ENCODE measurements at regions not wholly inside any gene's neighbourhood (a gene's known extent, or its start where the extent isn't known, plus 50 kb on each side); places are given as distances from the start of the nearest gene placed in this dataset.
"Not testable (repeated sequence)": the region's sequence is repeated elsewhere in the genome, so short reads cannot be mapped to it uniquely, and the experiment has no call there.

DNA sequence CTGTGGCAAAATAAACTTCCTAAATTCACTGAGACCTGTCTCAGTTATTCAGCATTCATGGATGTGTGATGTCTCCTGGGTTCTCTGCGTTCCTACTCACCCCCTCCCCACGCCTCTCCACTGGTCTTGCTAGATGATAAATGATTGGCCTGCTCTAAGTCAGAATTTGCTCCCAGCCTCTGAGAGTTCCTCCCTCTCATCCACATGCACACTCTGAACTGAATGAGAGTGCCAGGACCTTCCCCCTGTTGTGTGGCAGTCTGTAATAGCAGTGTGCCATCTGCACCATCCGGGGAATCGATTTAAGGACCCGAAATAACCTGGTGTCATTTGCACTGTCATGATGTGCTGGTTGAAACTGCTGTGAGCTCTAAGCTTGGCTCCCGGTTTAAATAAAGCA is 135.8 kb upstream of the AFDN start:
- DNase-seq, result no peak

DNA sequence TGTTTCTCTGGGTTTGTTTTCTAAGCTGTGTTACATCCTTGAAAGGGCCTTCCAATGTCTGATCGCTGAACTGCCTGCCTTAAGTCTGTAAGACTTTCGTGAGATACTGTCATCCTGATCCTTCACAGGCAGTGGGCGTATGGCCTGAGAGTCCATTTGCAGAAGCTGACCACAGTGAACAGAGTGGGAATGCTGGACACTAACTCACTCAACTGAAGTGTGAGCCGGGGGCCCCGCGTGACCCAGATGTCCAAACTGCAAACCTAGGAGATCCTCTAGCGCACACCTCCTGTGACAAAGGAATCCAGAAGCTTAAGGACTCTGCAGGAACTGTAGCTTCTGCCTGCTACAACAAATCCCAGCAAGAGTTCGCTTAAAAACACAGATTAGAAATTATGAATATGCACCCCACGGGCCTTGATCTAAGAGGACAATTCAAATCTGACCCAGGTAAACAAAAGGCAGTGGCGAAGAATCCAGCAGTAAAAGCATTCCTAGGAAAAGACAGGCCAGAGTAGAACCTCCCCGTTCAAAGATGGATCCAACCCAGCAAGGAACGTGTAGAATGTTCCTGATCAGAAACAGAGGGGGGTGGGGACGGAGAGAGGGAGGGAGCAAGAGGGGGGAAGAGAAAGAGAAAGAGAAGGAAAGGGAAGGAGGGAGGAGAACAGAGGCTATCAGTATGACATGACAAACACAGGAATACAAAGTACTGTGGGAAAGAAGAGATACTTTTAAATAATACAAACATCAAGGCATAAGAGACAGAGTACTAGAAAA is 135.0 kb upstream of the AFDN start:
- no peak for DNase-seq

DNA sequence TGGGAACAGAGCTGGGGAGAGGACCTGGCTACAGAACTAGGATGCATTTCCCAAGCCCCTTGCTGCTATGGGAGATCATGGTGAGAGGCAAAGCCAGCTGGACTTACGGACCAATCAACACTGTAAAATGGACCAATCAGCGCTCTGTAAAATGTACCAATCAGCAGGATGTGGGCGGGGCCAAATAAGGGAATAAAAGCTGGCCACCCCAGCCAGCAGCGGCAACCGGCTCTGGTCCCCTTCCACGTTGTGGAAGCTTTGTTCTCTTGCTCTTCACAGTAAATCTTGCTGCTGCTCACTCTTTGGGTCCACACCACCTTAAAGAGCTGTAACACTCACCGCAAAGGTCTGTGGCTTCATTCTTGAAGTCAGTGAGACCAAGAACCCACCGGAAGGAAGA is 133.2 kb upstream of the AFDN start:
- not testable (repeated sequence) for DNase-seq

DNA sequence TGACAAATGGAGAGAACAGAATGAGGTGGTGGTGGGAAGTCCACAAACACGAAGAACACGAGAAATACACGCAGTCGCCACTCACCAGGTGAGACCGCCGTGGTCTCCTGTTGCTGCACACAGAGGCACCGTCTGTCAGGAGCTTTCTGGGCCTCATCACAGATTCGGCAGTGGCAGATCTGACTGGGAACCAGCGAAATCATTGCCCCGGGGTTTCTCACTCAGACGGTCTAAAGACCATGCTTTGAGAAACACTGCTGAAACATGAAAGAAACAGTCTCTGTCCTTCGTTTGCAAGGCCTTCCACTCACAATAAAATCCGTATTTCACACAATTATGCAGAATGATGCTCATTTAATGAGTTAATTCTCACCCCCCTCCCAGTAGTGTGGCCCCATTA is 130.9 kb upstream of the AFDN start:
- DNase-seq, result no peak

DNA sequence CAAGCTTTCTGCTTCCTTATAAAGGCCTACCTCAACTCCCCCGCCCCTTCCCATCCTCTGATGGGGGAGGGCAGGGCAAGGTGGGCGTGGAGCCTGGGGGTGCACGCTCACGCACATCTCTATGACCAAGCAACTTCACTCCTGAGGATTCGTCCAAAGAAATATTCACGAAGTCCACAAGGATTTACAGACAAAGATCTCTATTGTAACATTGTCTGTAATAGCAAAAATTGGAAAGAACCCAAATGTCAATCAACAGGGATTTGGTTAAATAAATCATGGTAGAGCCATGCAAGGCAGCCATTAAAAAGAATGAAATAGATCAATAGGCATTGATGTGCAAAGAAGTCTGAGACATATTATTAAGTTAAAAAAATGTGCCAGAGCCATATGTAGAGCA is 130.4 kb upstream of the AFDN start:
- DNase-seq, result no peak

DNA sequence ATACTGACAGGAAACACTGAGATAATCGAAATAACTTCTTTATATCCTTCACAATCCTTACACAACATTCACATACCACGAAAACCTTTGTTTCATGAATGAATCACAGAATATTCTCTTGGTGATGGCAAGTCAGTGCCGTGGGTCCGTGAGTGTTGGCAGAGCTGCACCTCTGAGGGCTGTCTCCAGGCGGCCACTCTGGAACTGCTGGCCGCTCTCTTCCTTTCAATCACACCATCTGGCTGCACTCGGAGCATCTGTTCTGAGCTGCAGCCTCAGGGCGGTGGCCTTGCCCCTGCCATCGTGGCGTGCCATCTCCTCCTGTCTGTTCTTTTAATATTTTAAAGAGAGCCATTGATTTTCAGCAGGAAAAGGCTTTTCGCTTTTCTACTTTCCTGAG is 129.4 kb upstream of the AFDN start:
- DNase-seq, result no peak

DNA sequence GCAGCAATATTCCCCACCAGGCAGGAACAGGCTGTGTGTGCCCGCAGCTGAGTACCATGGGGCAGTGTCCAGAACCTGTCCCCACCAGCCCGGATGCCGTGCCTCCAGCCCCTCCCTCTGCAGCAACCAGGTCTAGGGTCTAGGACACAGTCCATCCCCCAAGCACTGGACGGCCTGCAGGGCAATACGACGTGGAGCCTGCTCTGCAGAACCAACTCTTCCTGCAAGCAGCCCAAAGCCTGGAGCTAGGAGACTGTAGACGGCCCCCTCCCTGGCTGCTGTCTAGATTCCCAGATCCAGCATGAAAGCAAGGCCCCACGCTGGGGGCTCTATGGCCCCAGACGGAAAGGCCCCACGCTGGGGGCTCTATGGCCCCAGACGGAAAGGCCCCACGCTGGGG is 128.2 kb upstream of the AFDN start:
- DNase-seq, result no peak

DNA sequence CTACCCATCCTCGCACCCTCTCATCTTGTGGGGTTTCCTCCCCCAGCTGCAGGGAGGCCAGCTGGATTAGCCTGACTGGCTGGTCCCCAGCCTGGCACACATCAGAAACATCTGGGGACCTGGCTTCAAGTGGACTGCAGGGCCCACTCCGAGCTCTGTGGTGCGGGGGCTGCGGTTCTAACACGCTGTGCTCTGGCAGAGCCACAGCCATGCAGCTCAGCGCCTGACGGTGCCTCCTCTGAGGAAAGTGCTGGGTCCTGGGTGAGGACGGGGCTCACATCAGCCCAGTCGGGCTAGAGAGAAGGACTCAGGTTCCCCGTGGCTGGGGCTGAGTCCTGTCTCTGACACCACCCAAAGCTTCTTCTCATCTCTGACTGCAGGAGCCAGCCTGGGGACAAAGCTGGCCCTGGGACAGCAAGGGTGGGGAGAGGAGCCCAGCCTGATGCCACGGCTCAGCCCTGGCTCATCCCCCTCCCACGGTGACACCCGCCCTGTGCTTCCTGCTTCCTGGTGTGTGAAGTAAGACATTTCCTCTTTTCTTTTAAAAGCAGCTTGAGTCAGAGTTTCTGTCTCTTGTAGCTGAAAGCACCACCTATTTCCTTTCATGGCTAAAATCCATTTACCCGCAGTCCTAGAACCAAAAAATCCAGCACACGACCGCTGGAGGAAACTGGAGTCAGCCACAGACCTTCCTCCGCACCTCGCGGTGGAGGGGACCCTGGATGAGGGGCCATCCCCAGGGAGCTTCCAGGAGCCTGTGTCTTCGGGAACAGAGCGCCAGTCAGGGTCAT is 127.4 kb upstream of the AFDN start:
- DNase-seq, result peak; percentile 58

DNA sequence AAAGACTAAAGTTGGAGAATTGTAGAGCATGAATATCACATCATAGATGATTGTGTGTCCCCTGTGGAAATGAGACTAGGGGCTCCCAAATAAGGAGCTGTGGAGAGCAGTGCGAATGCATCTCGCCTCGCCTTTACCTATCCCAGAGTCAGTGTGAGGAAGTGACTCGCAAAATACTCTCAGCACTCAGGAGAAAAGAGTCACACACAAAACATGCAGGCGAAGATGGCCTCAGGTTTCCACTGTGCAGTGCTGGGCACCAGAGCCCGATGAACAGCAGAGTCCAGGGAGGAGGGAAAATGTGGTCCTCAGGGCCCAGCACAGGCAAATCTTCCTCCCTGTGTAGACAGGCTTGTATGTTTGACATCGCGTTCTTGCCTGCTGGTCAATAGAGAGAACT is 126.5 kb upstream of the AFDN start:
- DNase-seq, result no peak

DNA sequence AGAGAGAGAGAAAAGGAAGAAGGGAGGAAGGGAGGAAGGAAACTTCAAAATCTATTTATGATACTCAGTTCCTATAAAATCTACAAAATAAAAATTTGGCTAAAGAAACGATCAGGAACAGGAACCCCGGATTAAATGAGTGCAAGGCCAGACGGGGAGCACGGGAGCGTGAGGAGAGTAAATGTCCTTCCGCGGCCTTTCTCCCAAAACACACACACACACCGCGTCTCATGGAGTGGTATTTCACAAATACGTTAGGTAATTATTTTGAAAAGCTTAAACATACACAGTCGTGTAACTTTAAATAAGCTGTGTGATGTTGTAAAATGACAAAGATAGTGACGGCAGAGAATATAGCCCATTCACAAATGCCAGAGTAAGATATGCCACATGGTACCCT is 125.7 kb upstream of the AFDN start:
- no peak for DNase-seq

DNA sequence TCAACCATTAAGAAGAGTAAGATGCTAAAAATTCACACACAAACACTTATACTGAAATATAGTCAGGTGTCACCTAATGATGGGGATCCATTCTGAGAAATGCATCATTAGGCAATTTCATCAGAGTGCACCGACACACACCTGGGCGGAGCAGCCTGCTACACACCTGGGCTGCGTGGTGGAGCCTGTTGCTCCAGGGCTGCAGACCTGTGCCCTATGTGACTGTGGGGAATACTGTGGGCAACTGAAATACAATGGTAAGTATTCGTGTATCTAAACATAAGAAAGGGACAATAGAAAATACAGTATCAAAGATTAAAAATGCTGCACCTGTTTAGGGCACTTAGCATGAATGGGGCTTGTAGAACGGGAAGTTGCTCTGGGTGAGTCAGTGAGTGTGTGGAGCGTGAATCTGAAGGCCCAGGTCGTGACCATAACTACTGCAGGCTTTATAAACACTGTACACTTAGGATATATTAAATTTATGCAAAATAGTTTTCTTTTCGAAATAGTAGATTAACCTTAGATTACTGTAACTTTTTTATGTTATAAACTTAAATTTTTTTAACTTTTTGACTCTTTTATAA is 124.4 kb upstream of the AFDN start:
- DNase-seq, result no peak

DNA sequence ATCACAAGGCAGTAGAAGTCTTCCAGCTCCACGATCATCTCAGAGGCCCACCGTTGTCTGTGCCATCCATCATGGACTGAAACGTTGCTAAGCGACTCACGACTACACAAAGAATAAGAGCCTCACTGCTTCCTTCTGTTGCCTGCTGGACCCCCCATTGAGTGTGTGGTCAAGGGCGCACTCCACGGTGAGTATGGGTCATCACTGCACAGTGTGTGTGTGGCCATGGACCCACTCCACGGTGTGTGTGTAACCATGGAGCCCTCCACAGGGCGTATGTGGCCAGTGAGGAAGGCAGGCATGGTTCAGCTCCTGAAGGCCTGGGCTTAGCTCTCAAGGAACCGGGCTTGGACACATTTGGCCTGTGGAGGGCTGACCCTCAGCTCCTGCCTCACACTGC is 123.4 kb upstream of the AFDN start:
- no peak for DNase-seq

DNA sequence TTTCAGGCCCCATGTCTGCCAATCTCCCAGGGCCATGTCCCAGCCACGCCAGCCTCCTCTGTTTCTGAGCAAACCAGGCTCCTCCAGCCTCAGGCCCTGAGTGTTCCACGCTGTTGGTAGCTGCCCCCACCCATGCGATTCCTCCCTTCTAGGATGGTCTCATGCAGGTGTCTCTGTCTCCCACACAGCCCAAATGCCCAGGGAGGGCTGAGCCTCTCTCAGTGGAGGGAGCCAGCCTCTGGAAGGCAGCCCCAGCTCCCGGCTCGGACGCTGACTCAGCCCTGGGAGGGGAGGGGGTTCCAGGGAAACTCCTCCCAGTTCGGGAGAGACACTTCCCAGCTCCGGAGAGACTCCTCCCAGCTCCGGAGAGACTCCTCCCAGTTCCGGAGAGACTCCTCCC is 122.9 kb upstream of the AFDN start:
- no peak for DNase-seq

DNA sequence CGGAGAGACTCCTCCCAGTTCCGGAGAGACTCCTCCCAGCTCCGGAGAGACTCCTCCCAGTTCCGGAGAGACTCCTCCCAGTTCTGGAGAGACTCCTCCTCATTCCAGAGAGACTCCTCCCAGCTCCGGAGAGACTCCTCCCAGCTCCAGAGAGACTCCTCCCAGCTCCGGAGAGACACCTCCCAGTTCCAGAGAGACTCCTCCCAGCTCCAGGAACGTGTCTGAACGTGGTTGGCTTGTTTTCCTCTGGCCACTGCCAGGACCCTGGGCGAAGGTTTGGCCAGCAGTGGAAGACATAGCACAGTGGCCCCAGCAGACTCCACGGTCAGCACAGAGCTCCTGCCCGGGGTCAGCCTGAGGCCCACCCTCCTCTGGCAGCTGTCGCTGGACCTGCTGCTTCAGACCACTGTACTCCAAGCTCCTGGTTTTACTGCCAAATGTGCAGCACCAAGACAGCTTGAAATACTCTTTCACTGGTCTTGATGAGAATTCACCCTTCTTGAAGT is 122.3 kb upstream of the AFDN start:
- DNase-seq, result no peak

DNA sequence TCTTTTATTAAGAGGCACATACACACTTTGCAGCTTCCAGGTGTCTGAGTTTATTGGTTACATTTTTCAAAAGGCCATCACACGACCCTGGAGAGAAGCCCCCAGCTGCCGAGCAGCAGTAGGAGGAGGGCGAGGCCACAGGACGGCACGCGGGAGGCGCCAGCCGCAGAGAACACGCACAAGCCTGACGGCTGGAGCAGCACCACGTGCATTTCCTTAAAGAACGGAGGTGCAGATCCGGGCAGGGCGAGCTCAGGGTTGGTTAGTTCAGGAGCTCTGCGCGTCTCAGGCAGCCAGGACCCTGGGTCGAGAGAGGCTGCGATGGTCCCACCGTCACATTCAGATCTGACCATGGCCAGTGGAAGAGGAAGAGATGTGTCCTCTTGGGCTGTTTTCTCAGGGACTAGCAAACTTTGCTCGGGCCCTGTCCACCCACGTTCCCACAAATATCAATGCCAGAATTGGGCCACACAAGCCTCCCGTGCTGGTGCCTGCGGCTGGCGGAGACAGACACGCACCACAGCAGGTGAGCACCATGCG is 121.4 kb upstream of the AFDN start:
- DNase-seq, result no peak

DNA sequence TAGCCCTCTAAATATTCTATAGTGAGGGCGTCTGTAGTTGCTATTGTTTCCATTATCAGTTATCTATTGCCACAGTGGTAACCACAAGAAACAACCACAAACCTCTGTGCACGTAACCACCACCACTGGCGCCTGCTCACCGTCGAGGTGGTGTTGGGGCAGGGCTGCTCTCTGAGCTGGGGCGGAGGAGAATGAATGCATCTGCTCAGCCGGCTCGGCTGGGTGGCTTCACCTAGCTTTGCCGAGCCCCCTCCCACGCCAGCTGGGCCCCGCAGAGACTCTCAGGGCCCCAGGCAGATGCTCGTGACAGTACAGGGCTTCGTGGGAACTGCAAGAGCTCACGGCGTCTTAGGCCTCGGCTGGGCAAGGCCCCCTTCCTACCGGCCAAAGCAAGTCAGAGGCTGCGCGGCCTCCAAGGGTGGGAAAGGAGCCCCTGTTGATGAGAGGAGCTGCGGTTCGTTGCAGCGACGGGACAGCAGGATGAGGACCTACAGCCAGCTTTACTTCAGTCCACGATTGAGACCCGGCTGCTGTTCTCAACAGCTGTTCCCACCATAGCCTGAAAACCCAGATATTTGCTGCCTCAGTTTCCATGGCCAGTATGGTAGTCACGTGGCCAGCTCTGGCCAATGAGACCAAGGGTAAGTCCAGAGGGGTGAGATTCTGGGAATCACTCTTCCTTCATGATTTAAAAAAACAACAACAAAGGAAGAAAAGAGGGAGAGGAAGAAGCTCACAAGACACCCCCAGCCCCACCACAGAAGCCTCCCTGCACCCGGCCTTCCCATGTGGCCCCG is 120.2 kb upstream of the AFDN start:
- peak; percentile 68 for DNase-seq

DNA sequence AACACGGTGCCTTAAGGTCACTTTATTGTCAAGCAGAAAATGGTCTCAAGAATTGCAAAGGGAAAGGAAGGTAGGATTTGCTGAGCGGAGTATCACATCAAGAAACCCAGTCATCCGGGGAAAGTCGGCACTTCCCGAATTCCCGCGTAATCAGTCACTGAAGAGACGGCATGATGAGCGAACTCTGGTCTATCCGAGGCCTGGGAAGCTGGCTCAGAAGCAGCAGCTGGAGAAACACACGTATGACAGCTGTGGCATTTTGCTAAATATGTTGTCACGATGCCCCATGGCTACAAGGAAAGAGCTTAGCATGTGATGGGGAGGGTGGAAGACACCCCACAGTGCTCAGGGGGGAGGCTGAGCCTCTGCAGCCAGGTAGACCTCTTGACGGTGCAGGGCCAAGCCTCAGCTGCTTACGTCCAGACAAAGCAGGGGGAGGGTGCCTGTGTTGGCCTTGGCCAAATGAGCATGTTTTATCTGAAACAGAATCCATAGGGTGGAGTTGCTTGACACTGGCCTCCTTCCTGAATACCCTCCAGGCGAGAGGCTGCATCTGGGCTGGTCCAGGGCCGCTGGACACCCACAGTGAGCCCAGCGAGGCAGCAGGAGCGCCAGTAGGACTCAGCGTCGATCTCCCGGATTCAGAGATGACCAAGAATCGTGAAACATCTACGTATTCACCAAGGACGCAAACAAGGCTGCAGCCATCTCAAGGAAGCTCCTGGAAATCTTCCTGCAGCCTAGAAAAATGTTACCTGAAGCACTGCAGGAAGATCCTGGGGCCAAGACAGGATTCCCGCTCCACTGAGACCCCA is 118.8 kb upstream of the AFDN start:
- DNase-seq, result no peak

DNA sequence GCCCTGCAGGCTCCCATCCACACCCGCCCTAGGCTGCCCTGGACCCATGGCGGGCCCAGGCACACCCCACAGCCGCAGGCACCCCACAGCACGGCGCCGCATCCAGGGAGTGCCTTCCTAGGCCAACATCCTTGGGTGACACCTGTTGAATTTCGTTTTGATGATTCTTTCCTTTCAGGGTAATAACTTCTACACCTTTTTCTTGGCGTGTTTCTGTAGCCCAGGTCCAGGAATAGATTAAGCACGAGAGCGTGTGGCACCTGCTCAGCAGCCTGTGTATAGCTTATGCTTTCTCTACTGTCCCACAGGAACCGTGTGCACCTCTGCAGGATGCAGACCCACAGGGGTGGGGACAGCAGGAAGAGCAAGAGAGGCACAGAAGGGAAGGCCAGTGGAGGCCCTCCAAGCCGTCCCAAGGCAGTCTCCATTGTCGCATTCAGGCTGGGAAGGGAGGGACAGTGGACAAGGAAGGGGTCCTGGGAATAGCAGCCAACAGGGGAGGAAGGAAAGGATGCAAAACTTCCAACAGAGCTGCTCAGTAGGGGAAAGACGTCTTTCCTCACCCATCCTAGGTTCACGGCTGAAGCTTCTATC is 118.1 kb upstream of the AFDN start:
- no peak for DNase-seq

DNA sequence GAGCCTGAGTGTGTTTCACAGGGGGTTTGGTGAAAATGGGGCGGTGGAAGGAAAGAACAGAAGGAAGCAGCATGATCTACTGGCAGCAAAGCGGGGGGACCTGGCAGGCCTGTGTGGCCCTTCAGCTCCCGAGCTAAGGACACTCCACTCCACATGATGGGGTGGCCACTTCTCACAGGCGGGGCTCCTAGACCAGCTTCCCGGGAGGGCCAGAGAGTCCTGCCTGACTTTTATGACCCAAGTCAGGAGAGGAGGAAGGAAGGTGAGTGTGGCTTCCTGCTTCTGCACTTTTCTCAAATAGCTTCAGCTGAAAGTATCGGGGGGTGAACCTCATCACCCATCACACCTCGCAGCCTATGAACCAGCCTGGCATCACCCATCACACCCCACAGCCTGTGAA is 117.5 kb upstream of the AFDN start:
- DNase-seq, result no peak

DNA sequence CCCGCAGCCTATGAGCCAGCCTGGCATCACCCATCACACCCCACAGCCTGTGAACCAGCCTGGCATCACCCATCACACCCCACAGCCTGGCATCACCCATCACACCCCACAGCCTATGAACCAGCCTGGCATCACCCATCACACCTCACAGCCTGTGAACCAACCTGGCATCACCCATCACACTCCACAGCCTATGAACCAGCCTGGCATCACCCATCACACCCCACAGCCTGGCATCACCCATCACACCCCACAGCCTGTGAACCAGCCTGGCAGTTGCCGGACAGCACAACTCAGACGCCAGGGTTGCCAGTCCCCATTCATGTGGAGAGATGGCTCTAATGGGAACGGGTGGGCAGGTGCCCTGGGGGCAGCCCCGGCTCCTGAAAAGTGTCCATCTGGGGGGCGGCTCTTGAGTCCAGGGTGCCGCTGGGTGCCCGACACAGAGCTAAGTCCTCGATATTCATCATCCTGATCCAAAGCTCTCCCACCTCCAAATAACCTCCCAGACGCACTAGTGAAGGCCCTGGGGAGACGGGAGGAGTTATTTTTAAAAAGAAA is 116.9 kb upstream of the AFDN start:
- DNase-seq, result not testable (repeated sequence)

DNA sequence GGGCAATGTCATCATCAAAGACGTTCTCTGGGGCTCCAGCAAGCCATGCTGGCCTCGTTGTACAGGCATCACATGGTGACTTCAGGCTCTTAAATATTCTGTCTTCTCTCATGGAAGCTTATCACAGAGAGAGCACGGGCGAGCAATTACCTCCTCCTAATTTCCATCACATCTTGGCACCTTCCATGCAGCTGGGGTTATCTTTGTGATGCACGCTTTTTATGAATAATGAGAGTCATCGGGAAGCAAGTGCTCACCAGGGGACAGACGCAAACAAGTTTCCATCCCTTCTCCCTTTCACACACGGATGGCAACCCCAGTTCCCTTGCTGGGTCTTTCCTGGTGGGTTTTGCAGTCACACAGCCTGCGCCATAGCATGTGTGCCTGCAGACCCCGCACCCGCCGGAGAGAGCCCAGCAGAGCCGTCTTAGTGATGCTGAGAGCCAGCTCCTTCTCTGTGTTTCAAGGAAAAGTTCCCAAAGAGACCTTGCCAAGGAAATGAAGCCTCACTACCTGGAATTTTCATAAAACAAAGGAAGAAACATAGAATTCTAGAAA is 116.3 kb upstream of the AFDN start:
- no peak for DNase-seq
